T-helper 17 cell (primary cell): ENCODE measurements at regions not wholly inside any gene's neighbourhood (a gene's known extent, or its start where the extent isn't known, plus 50 kb on each side); places are given as distances from the start of the nearest gene placed in this dataset.
"Not testable (repeated sequence)": the region's sequence is repeated elsewhere in the genome, so short reads cannot be mapped to it uniquely, and the experiment has no call there.

ENCODE experiments used
- ATAC-seq: fragments of 150-1000 bp; cut with Tn5 transposase; 2 replicates; pipeline ENCODE4 v1.10.0; 2021; ENCODE audit warnings: mild to moderate bottlenecking, moderate library complexity
- DNase-seq, 3 donors: peaks; one replicate each; pipeline versions ENCODE4 v3.0.0 to v3.0.0-alpha.2; 2020 to 2021
- H3K9me3 ChIP-seq: one replicate; pipeline ENCODE4 v1.7.0; 2013; ENCODE audit warnings: low read length, mild to moderate bottlenecking; ENCODE audit not compliant: control insufficient read depth, poor library complexity, severe bottlenecking
- H3K27ac Mint-ChIP-seq: one replicate; pipeline ENCODE4 v1.8.0; 2022; ENCODE audit warnings: mild to moderate bottlenecking, moderate library complexity, mixed read lengths
- H3K27me3 Mint-ChIP-seq: one replicate; pipeline ENCODE4 v1.8.0; 2022; ENCODE audit warnings: mixed read lengths
- H3K36me3 Mint-ChIP-seq: one replicate; pipeline ENCODE4 v1.8.0; 2022; ENCODE audit warnings: low read depth, mixed read lengths
- H3K4me1 Mint-ChIP-seq: one replicate; pipeline ENCODE4 v1.8.0; 2022; ENCODE audit warnings: mild to moderate bottlenecking, mixed read lengths
- H3K4me3 Mint-ChIP-seq: one replicate; pipeline ENCODE4 v1.8.0; 2022; ENCODE audit warnings: mild to moderate bottlenecking, moderate library complexity, mixed read lengths

GRCh38 chr4:145281224-145281623 lies 100.8 kb upstream of the OTUD4 start:
- H3K4me3 Mint-ChIP-seq, result no peak overlapping the region
- no peaks in the 10 kb centered on the region for H3K4me1 Mint-ChIP-seq
- H3K27me3 Mint-ChIP-seq, result peaks cover 21% of the 10 kb centered on the region
- no peaks in the 10 kb centered on the region for H3K9me3 ChIP-seq
- H3K27ac Mint-ChIP-seq, result no peak overlapping the region
- no peak for ATAC-seq
- peaks cover 2% of the 10 kb centered on the region for H3K36me3 Mint-ChIP-seq
- no peak for DNase-seq

- Mint-ChIP-seq H3K4me3 (no peak overlapping the region), H3K27ac (no peak overlapping the region), H3K27me3 (peaks cover 21% of the 10 kb centered on the region), H3K4me1 (no peaks in the 10 kb centered on the region), H3K36me3 (peaks cover 2% of the 10 kb centered on the region)
- H3K9me3 ChIP-seq, result no peaks in the 10 kb centered on the region
- ATAC-seq (no peak), DNase-seq (no peak)
Observed at GRCh38 chr4:145280541-145280940, 100.2 kb upstream of the OTUD4 start.

DNA sequence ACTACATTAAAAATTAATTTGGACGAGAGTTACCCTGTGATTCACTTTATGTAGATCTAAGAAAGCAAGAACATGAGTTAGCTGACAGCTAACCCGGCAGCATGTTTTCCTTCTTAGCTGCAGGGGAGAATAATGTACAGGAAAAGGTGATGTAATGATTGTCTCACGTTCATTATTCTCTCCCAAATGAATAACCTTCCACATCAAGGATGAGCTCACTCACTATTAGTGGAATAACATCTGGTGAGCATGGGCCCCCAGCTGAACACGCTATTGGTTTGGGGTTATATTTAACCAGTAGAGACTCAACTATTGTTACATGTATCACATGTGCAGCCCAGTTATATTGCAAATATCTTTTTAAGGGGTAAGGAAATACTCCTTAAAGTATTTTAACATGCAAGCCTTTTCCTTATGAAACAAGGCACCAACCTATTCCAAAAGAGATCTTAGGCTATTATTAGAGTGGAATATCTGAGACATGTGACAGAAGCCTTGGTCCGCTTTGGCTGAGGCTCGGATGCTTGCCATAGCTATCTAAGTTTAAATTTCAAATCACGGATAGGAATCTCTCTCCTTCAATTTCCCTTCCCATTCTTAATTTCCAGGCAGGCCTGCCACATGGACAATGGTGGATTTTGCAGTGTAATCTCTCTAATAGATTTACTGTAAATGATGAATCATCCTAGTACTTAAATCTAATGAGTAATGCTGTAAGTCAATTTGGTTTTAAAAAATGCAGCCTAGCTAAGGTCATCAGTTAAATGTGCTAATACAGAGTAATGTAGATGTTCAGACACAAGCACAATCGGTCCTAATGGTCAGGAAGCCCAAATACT lies 99.0 kb upstream of the OTUD4 start:
- DNase-seq (no peak), ATAC-seq (no peak)
- Mint-ChIP-seq H3K4me1 (no peaks in the 10 kb centered on the region), H3K36me3 (peaks cover 2% of the 10 kb centered on the region), H3K27ac (no peak overlapping the region), H3K4me3 (no peak overlapping the region), H3K27me3 (peaks cover 21% of the 10 kb centered on the region)
- no peaks in the 10 kb centered on the region for H3K9me3 ChIP-seq

DNA sequence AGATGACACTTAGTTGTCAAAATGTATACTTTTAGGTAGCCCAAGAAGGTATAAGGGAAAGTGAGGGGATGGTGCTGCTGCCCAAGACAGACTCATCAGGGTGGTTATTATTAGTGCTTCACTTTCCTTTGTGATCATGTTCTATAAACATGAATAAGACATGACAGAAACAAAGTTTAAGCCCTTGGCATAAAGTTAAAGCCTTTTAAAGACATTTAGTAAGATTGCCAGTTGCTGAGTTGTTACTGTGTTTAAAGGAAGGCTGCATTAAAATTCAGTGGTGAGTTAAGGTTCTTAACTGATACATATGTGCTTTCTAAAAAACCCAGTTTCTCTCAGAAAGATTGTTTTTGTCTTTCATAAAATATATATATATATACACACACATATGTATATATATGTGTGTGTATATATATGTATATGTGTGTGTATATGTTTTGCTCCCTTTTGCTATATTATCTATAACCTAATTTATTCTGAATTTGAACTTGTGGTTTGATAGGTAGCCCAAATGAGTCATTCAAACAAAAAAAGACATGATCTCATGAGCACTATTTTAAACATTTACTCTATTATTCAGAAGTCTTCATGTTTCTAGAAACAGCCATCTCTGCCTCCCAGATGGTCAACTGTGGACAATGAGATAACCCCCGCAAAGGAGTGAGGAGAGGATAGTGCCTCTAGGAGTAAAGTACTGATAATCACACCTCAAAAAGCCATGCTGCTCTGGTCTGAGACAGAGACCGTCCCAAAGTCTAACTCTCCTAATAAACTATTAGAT lies 98.1 kb upstream of the OTUD4 start:
- H3K27ac Mint-ChIP-seq, result no peak overlapping the region
- no peak overlapping the region for H3K4me3 Mint-ChIP-seq
- DNase-seq (no peak), ATAC-seq (no peak)
- no peaks in the 10 kb centered on the region for H3K4me1 Mint-ChIP-seq
- H3K27me3 Mint-ChIP-seq, result peaks cover 21% of the 10 kb centered on the region
- no peaks in the 10 kb centered on the region for H3K9me3 ChIP-seq
- peaks cover 2% of the 10 kb centered on the region for H3K36me3 Mint-ChIP-seq

- Mint-ChIP-seq H3K4me1 (no peaks in the 10 kb centered on the region), H3K36me3 (peaks cover 2% of the 10 kb centered on the region), H3K4me3 (no peak overlapping the region), H3K27ac (no peak overlapping the region), H3K27me3 (peaks cover 15% of the 10 kb centered on the region)
- DNase-seq, result no peak
- no peaks in the 10 kb centered on the region for H3K9me3 ChIP-seq
- ATAC-seq, result no peak
Observed at GRCh38 chr4:145277011-145277410, 96.6 kb upstream of the OTUD4 start.

DNA sequence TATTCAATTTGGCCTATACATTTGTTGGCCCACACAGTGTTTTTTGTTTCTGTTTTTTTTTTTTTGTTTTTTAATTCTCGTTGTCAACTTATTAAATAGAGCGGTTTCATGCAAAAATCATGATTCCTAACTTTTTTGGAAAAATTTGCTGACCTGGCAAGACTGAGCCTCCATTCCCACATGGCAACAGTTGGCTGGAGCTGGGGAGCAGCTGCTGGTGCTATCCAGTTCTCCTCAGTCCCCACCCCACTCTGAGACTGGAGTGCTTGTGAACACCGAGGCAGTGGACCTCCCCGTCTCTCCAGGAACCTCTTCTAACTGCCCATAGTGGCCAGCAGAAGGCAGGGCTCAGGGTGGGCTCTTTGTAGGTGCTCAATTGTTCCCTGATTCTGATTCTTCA lies 95.7 kb upstream of the OTUD4 start:
- ATAC-seq, result no peak
- Mint-ChIP-seq H3K36me3 (peaks cover 2% of the 10 kb centered on the region), H3K4me3 (no peak overlapping the region), H3K27me3 (peaks cover 9% of the 10 kb centered on the region), H3K27ac (no peak overlapping the region), H3K4me1 (no peaks in the 10 kb centered on the region)
- no peaks in the 10 kb centered on the region for H3K9me3 ChIP-seq
- no peak for DNase-seq

DNA sequence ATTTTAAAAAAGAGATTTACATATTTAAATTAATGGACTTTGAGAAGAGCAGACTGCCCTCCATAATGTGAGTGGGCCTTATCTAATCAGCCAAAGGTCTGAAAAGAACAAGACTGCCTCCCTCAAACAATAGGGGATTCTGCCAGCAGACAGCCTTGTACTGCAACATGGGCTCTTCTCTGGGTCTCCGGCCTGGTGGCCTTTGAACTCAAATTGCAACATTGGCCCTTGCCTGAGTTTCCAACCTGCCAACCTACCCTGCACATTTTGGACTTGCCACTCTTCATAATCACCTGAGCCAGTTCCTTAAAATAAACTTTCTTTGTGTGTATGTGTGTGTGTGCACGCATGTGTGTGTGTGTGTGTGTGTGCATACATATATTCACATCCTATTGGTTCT lies 90.8 kb upstream of the OTUD4 start:
- Mint-ChIP-seq H3K4me3 (no peak overlapping the region), H3K27me3 (no peaks in the 10 kb centered on the region), H3K4me1 (no peaks in the 10 kb centered on the region), H3K27ac (no peak overlapping the region), H3K36me3 (no peaks in the 10 kb centered on the region)
- no peak for DNase-seq
- H3K9me3 ChIP-seq, result no peaks in the 10 kb centered on the region
- ATAC-seq, result no peak

GRCh38 chr4:145266881-145267280 lies 86.5 kb upstream of the OTUD4 start:
- Mint-ChIP-seq H3K4me1 (no peaks in the 10 kb centered on the region), H3K36me3 (no peaks in the 10 kb centered on the region), H3K27me3 (peaks cover 13% of the 10 kb centered on the region), H3K4me3 (no peak overlapping the region), H3K27ac (no peak overlapping the region)
- DNase-seq, result no peak
- ATAC-seq, result no peak
- no peaks in the 10 kb centered on the region for H3K9me3 ChIP-seq

DNA sequence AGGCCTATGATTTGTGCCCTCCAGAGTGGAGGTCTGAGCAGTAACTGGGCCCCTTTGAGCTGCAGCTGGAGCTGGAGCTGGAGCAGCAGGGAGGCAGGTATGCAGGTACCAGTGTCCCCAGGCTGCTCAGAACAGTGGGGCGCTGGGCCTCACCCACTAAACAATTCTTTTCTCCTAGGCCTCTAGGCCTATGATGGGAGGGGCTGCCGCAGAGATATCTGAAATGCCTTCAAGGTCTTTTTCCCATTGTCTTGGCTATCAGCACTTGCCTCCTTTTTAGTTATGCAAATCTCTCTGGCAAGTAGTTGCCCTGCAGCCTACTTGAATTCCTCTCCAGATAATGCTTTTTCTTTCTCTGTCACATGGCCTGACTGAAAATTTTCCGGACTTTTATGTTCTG lies 79.7 kb upstream of the OTUD4 start:
- DNase-seq (no peak), ATAC-seq (no peak)
- no peak overlapping the region for H3K27ac Mint-ChIP-seq
- no peaks in the 10 kb centered on the region for H3K36me3 Mint-ChIP-seq
- no peaks in the 10 kb centered on the region for H3K4me1 Mint-ChIP-seq
- H3K27me3 Mint-ChIP-seq, result peaks cover 13% of the 10 kb centered on the region
- H3K4me3 Mint-ChIP-seq, result no peak overlapping the region
- no peaks in the 10 kb centered on the region for H3K9me3 ChIP-seq

- H3K27me3 Mint-ChIP-seq, result peaks cover 23% of the 10 kb centered on the region
- H3K4me1 Mint-ChIP-seq, ATAC-seq, H3K9me3 ChIP-seq, H3K36me3 Mint-ChIP-seq, H3K4me3 Mint-ChIP-seq, H3K27ac Mint-ChIP-seq, DNase-seq: not testable (repeated sequence)
Observed at GRCh38 chr4:145255311-145255710, 74.9 kb upstream of the OTUD4 start.

- peaks cover 2% of the 10 kb centered on the region for H3K36me3 Mint-ChIP-seq
- H3K27me3 Mint-ChIP-seq, result peaks cover 43% of the 10 kb centered on the region
- DNase-seq, result no peak
- H3K4me1 Mint-ChIP-seq, result no peaks in the 10 kb centered on the region
- ATAC-seq, result no peak
- no peaks in the 10 kb centered on the region for H3K9me3 ChIP-seq
- H3K27ac Mint-ChIP-seq, result no peak overlapping the region
- H3K4me3 Mint-ChIP-seq, result no peak overlapping the region
Observed at GRCh38 chr4:145252190-145252589, 71.8 kb upstream of the OTUD4 start.

GRCh38 chr4:145251391-145251790 lies 71.0 kb upstream of the OTUD4 start:
- no peak for ATAC-seq
- Mint-ChIP-seq H3K4me3 (no peak overlapping the region), H3K36me3 (peaks cover 2% of the 10 kb centered on the region), H3K27me3 (peaks cover 43% of the 10 kb centered on the region), H3K27ac (no peak overlapping the region), H3K4me1 (no peaks in the 10 kb centered on the region)
- H3K9me3 ChIP-seq, result no peaks in the 10 kb centered on the region
- no peak for DNase-seq

DNA sequence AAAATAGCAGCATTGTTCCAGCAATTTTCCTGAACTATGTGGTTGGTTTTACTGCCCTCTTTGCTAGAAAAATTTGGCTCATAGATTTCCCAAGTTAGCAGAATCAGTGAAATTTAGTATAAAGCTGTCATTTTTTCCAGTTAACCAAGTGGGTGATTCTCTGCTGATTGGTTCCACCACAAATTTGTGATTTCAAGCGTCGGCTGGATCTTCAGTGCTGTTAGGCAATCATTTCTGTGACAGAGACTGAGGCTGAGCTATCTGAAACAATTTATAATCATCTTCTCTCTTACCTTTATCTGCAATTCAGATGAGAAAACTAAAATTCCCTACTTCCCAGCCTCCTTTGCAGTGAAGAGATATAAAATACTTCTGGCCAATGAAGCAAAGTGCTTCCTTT lies 68.6 kb upstream of the OTUD4 start:
- H3K9me3 ChIP-seq, result no peaks in the 10 kb centered on the region
- ATAC-seq, result no peak

DNA sequence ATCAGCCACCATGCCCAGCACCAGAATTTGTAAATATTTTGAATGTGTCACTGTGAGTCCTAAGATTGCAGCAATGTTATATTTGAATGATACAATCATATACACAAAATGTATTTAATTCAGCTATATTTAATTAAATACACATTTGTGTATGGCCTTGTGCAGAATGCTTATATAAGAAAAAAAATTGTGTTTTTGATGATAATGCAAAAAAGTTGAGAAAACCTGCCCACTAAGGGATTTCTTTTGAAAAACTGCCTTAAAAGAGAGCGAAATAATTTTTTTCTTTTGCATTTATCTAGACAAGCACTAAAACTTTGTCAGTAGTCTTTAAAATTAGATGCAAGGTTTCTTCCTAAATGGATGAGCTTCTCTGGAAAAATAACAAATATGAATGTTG lies 68.1 kb upstream of the OTUD4 start:
- Mint-ChIP-seq H3K36me3 (peaks cover 6% of the 10 kb centered on the region), H3K4me3 (no peak overlapping the region), H3K27me3 (peaks cover 58% of the 10 kb centered on the region), H3K4me1 (no peaks in the 10 kb centered on the region), H3K27ac (no peak overlapping the region)
- ATAC-seq (no peak), DNase-seq (no peak)
- H3K9me3 ChIP-seq, result no peaks in the 10 kb centered on the region

More for the DNA sequence above, 68.6 kb upstream of the OTUD4 start:
- Mint-ChIP-seq H3K27ac (no peak overlapping the region), H3K36me3 (peaks cover 6% of the 10 kb centered on the region), H3K4me1 (no peaks in the 10 kb centered on the region), H3K4me3 (no peak overlapping the region), H3K27me3 (peaks cover 58% of the 10 kb centered on the region)
- DNase-seq, result no peak
